ENCODE measurements at regions not wholly inside any gene's neighbourhood (a gene's known extent, or its start where the extent isn't known, plus 50 kb on each side); places are given as distances from the start of the nearest gene placed in this dataset.

DNA sequence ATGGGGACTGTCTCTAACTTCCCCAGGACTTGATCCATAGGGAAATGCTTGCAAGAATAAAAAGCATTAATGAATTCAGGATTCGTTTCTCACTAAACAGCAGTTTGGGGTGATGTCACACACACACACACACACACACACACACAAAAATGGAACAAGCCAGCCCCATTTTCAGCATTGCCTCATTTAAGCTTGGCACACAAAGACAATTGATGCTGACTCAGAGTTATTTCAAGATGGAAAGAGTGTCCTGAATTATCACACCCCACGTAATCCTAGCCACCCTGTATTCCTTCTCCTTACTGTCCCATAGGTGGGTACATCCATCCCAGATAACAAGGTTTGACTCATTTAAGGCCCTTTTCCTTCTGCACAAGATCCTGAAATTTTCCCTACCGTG, 345.1 kb upstream of the HS3ST1 start:
- TF ChIP-seq, protein P1, sequence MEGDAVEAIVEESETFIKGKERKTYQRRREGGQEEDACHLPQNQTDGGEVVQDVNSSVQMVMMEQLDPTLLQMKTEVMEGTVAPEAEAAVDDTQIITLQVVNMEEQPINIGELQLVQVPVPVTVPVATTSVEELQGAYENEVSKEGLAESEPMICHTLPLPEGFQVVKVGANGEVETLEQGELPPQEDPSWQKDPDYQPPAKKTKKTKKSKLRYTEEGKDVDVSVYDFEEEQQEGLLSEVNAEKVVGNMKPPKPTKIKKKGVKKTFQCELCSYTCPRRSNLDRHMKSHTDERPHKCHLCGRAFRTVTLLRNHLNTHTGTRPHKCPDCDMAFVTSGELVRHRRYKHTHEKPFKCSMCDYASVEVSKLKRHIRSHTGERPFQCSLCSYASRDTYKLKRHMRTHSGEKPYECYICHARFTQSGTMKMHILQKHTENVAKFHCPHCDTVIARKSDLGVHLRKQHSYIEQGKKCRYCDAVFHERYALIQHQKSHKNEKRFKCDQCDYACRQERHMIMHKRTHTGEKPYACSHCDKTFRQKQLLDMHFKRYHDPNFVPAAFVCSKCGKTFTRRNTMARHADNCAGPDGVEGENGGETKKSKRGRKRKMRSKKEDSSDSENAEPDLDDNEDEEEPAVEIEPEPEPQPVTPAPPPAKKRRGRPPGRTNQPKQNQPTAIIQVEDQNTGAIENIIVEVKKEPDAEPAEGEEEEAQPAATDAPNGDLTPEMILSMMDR (IDR thresholded peaks at IDR 0.05), result no peak
- no peak for TF ChIP-seq EZH2 (IDR thresholded peaks at IDR 0.05; ENCODE audit: borderline replicate concordance, insufficient read depth, low read depth, low read length, poor library complexity, severe bottlenecking)

Data from B cell (primary cell).